Chondrocyte (in vitro differentiated cells): ENCODE measurements at regions not wholly inside any gene's neighbourhood (a gene's known extent, or its start where the extent isn't known, plus 50 kb on each side); places are given as distances from the start of the nearest gene placed in this dataset.
A peak's percentile ranks its signal among the peaks of the same experiment; 100 is the strongest.

Experiments
- DNase-seq: peaks from one replicate; pipeline ENCODE4 v3.0.0; 2021; ENCODE audit warnings: mixed read lengths, low spot score
- H3K27ac Mint-ChIP-seq: one replicate; pipeline ENCODE4 v1.8.0; 2021; ENCODE audit warnings: mild to moderate bottlenecking, moderate library complexity, mixed read lengths; ENCODE audit not compliant: unreplicated experiment
- H3K27me3 Mint-ChIP-seq: 2 replicates; pipeline ENCODE4 v1.8.0; 2021; ENCODE audit warnings: low read depth, mixed read lengths
- H3K36me3 Mint-ChIP-seq: 2 replicates; pipeline ENCODE4 v1.8.0; 2021; ENCODE audit warnings: low read depth, mixed read lengths
- H3K4me1 Mint-ChIP-seq: 2 replicates; pipeline ENCODE4 v1.8.0; 2021; ENCODE audit warnings: low read depth, mild to moderate bottlenecking, mixed read lengths
- H3K4me3 Mint-ChIP-seq: one replicate; pipeline ENCODE4 v1.8.0; 2021; ENCODE audit warnings: mild to moderate bottlenecking, moderate library complexity, mixed read lengths; ENCODE audit not compliant: unreplicated experiment
- H3K9me3 Mint-ChIP-seq: 2 replicates; pipeline ENCODE4 v1.8.0; 2021; ENCODE audit warnings: low read depth, mixed read lengths
- CTCF ChIP-seq: fragments of 200-600 bp; sonication (generic); IDR thresholded peaks from 2 replicates; pipeline ENCODE4 v1.5.0; 2021; ENCODE audit warnings: antibody characterized with exemption, mild to moderate bottlenecking, moderate library complexity

GRCh38 chr1:178621822-178622221 lies 103.2 kb upstream of the RALGPS2 start:
- Mint-ChIP-seq H3K9me3 (peaks cover 10% of the 10 kb centered on the region), H3K27ac (no peak overlapping the region), H3K4me1 (no peaks in the 10 kb centered on the region), H3K27me3 (no peaks in the 10 kb centered on the region), H3K36me3 (no peaks in the 10 kb centered on the region), H3K4me3 (no peak overlapping the region)
- DNase-seq: no peak
- no peak for TF ChIP-seq CTCF

- no peak for TF ChIP-seq CTCF
- Mint-ChIP-seq H3K27ac (no peak overlapping the region), H3K36me3 (no peaks in the 10 kb centered on the region), H3K27me3 (no peaks in the 10 kb centered on the region), H3K4me3 (no peak overlapping the region), H3K4me1 (peaks cover 12% of the 10 kb centered on the region), H3K9me3 (peaks cover 4% of the 10 kb centered on the region)
- DNase-seq: no peak
Measured at GRCh38 chr1:178625695-178626094, 99.3 kb upstream of the RALGPS2 start.

GRCh38 chr1:178627037-178627436 lies 98.0 kb upstream of the RALGPS2 start:
- no peak for TF ChIP-seq CTCF
- Mint-ChIP-seq H3K27ac (no peak overlapping the region), H3K36me3 (no peaks in the 10 kb centered on the region), H3K27me3 (no peaks in the 10 kb centered on the region), H3K4me1 (peaks cover 12% of the 10 kb centered on the region), H3K9me3 (no peaks in the 10 kb centered on the region), H3K4me3 (no peak overlapping the region)
- DNase-seq: no peak

- H3K4me1 Mint-ChIP-seq: peaks cover 23% of the 10 kb centered on the region
- no peak overlapping the region for H3K4me3 Mint-ChIP-seq
- no peaks in the 10 kb centered on the region for H3K36me3 Mint-ChIP-seq
Measured at GRCh38 chr1:178628637-178629251, 96.3 kb upstream of the RALGPS2 start.

More at GRCh38 chr1:178628637-178629251, 96.3 kb upstream of the RALGPS2 start:
- Mint-ChIP-seq H3K27ac (peak overlapping the region; percentile 70), H3K9me3 (no peaks in the 10 kb centered on the region), H3K27me3 (no peaks in the 10 kb centered on the region)
- DNase-seq: no peak
- TF ChIP-seq CTCF: no peak
